ENCODE measurements at regions not wholly inside any gene's neighbourhood (a gene's known extent, or its start where the extent isn't known, plus 50 kb on each side); places are given as distances from the start of the nearest gene placed in this dataset.
"Not testable (repeated sequence)": the region's sequence is repeated elsewhere in the genome, so short reads cannot be mapped to it uniquely, and the experiment has no call there.

DNA sequence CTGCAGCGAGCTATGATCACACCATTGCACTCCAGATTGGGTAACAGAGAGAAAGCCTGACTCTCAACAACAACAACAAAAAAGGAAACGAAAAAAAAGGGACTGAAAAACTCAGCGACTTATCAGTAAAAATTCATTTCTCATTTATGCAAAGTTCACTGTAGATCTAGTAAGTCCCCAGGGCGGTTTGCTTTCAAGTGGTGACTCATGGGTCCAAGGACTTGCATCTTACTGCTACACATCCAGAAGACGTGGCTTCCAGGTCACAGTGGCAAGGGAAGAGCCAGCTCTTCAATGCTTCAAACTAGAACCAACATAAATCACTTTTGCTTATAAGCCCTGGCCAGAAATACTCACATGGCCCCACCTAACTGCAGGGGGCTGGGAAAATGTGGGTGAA, 178.3 kb upstream of the AUTS2 start:
- Mint-ChIP-seq H3K27me3 (ENCODE audit: low read depth) (no peaks in the 10 kb centered on the region), H3K4me3 (no peak overlapping the region), H3K36me3 (ENCODE audit: low read depth) (no peaks in the 10 kb centered on the region), H3K9me3 (peaks cover 45% of the 10 kb centered on the region), H3K27ac (no peak overlapping the region), H3K4me1 (ENCODE audit: low read depth) (no peaks in the 10 kb centered on the region)
- no peak for DNase-seq (ENCODE audit: low spot score)

DNA sequence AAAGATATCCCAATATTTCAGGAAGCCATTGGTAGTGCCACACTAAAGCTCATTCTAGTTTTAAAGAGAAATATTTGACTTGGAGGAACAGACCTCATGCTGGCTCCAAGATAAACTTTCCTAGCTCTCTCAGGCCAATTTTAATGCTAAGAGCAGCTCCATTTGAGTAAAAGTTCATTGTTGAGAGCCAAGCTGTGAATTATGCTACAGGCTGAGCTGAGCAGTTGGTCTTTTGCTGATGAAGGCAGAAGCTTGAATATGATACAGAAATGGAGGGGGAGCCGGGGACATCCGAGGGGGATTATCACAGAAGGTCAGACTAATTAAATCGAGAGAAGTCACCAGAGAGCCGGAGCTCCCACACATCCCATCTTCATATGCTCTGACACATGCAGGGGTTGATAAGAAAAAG, 175.7 kb upstream of the AUTS2 start:
- H3K27me3 Mint-ChIP-seq (ENCODE audit: low read depth), result no peaks in the 10 kb centered on the region
- no peaks in the 10 kb centered on the region for H3K36me3 Mint-ChIP-seq (ENCODE audit: low read depth)
- H3K9me3 Mint-ChIP-seq, result peaks cover 37% of the 10 kb centered on the region
- H3K4me1 Mint-ChIP-seq (ENCODE audit: low read depth), result no peaks in the 10 kb centered on the region
- H3K4me3 Mint-ChIP-seq, result no peak overlapping the region
- no peak overlapping the region for H3K27ac Mint-ChIP-seq
- DNase-seq (ENCODE audit: low spot score), result no peak

DNA sequence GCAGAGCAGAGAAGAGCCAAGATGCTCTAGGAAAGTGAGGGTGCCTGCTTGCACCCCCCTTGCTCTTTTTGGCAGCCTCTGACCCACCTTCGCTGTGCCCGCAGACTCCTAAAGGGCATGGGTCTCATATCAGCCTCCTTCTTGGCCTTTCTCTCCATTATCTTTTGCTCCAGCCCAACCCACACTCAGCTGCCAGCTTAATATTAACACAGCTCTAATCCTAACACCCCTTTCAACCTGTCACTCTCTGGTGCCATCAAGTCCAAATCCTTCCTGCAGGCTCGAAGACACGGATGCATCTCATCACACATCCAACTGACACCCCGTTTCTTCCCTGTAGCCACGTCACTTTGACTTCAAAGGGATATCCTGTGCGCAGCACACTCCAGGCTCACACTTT, 171.6 kb upstream of the AUTS2 start:
- no peaks in the 10 kb centered on the region for H3K36me3 Mint-ChIP-seq (ENCODE audit: low read depth)
- H3K4me1 Mint-ChIP-seq (ENCODE audit: low read depth), result no peaks in the 10 kb centered on the region
- H3K27ac Mint-ChIP-seq, result no peak overlapping the region
- H3K27me3 Mint-ChIP-seq (ENCODE audit: low read depth), result no peaks in the 10 kb centered on the region
- DNase-seq (ENCODE audit: low spot score), result no peak
- peaks cover 22% of the 10 kb centered on the region for H3K9me3 Mint-ChIP-seq
- no peak overlapping the region for H3K4me3 Mint-ChIP-seq

DNA sequence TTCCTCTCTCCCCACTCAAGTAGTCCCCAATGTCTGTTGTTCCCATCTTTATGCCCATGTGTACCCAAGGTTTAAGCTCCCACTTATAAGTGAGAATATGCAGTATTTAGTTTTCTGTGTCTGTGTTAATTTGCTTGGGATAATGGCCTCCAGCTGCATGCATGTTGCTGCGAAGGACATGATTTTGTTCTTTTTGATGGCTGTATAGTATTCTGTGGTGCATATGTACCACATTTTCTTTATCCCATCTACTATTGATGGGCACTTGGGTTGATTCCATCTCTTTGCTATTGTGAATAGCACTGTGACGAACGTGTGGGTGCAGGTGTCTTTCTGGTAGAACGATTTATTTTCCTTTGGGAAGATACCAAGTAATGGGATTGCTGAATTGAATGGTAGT, 170.2 kb upstream of the AUTS2 start:
- DNase-seq (ENCODE audit: low spot score), result no peak
- Mint-ChIP-seq H3K27me3 (ENCODE audit: low read depth) (no peaks in the 10 kb centered on the region), H3K4me1 (ENCODE audit: low read depth) (no peaks in the 10 kb centered on the region), H3K27ac (no peak overlapping the region), H3K9me3 (peaks cover 31% of the 10 kb centered on the region), H3K4me3 (no peak overlapping the region), H3K36me3 (ENCODE audit: low read depth) (no peaks in the 10 kb centered on the region)

DNA sequence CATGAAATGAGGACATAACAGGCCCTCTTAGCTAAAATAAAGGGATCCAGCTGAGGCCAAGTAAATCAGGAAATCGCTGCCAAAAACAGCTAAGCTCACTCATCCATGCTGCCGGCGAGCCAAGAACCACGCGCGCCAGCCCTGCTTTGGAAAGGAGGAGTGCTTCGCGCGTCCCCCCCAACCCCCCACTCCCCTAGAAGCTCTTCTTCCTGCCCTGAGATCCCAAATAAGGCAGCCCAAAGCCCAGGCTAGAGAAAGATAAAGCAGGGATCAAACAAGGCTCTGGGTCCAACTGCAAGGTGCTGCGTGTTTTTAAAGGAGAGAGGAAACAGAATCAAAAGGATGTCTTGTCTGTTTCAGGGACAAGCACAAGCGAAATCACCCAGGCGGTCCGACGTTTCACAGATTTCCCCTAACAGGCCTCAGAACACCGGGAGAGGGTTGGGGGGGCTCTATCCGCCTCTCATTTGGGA, 168.3 kb upstream of the AUTS2 start:
- no peaks in the 10 kb centered on the region for H3K27me3 Mint-ChIP-seq (ENCODE audit: low read depth)
- no peaks in the 10 kb centered on the region for H3K4me1 Mint-ChIP-seq (ENCODE audit: low read depth)
- H3K9me3 Mint-ChIP-seq, result peaks cover 40% of the 10 kb centered on the region
- H3K27ac Mint-ChIP-seq, result no peak overlapping the region
- H3K4me3 Mint-ChIP-seq, result no peak overlapping the region
- no peaks in the 10 kb centered on the region for H3K36me3 Mint-ChIP-seq (ENCODE audit: low read depth)
- DNase-seq (ENCODE audit: low spot score), result no peak

DNA sequence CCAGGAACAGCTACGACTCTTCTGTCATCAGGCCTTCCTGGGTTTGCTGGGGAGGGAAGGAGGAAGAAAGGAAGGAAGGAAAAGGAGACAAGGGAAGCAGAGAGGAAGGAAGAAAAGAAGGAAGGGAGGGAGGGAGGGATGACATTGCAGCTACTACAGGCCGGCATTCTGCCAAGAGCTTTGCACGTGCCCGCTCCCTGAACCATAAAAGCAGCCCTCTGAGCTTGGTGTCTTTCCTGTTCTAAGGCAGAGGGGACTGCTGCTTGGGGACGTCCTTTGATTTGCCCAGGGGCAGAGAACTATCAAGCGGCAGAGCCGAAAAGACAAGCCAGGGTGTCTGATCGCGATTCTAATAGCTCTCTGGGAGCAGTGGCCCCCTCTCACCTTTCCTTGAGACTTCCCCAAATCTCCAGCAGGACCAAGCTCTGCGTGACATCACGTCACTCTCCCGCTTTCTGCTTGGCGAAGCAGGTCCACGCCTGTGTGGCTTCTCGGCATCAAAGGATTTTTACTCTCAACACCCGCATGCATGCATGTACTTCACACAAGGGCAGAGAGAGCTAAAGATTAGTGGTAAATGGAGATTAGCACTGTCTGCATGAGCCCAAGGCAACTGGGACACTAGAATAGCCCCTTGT, 167.8 kb upstream of the AUTS2 start:
- Mint-ChIP-seq H3K4me1 (ENCODE audit: low read depth) (no peaks in the 10 kb centered on the region), H3K36me3 (ENCODE audit: low read depth) (no peaks in the 10 kb centered on the region), H3K9me3 (peaks cover 37% of the 10 kb centered on the region), H3K4me3 (no peak overlapping the region), H3K27me3 (ENCODE audit: low read depth) (no peaks in the 10 kb centered on the region), H3K27ac (no peak overlapping the region)
- no peak for DNase-seq (ENCODE audit: low spot score)

DNA sequence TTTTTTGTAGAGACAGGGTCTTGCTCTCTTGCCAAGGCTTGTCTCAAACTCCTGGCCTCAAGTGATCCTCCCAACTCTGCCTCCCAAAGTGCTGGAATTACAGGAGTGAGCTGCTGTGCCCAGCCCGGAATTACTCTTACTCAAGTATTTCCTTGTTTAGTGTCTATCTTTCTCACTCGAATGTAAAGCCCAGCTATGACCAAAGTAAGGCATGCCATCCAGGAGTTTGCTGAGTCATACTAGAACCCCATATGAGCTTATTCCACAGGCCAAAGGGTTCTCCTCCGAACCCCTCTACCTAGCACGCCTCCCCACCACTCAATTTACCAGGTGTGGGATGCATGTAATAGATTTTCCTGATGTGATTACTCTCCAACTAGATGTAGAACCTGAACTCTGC, 166.6 kb upstream of the AUTS2 start:
- no peaks in the 10 kb centered on the region for H3K27me3 Mint-ChIP-seq (ENCODE audit: low read depth)
- H3K27ac Mint-ChIP-seq, result no peak overlapping the region

DNA sequence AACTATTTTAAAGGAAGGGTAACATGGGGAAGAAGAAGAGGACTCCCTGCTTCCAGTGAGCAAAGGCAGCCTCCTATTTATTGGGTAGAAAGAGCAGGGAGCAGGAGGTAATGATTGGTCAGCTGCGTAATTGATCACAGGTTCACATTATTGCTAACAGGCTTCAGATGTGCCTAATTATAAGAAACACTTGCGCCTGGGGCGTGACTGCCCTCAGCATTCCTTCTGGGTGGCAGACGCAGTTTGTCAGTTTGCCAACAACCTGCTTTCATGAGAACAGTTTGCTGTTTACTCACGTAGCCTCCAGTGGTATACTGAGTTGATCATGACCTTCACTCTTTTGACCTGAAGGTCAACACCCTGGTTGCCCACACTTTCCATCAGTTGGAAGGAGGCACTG, 166.0 kb upstream of the AUTS2 start:
- H3K9me3 Mint-ChIP-seq, result peaks cover 33% of the 10 kb centered on the region
- H3K4me3 Mint-ChIP-seq; H3K27me3 Mint-ChIP-seq (ENCODE audit: low read depth); H3K36me3 Mint-ChIP-seq (ENCODE audit: low read depth); H3K27ac Mint-ChIP-seq; H3K4me1 Mint-ChIP-seq (ENCODE audit: low read depth); DNase-seq (ENCODE audit: low spot score): not testable (repeated sequence)

More for the DNA sequence above, 166.6 kb upstream of the AUTS2 start:
- Mint-ChIP-seq H3K4me3 (no peak overlapping the region), H3K9me3 (peaks cover 39% of the 10 kb centered on the region), H3K4me1 (ENCODE audit: low read depth) (no peaks in the 10 kb centered on the region), H3K36me3 (ENCODE audit: low read depth) (peaks cover 3% of the 10 kb centered on the region)
- no peak for DNase-seq (ENCODE audit: low spot score)

DNA sequence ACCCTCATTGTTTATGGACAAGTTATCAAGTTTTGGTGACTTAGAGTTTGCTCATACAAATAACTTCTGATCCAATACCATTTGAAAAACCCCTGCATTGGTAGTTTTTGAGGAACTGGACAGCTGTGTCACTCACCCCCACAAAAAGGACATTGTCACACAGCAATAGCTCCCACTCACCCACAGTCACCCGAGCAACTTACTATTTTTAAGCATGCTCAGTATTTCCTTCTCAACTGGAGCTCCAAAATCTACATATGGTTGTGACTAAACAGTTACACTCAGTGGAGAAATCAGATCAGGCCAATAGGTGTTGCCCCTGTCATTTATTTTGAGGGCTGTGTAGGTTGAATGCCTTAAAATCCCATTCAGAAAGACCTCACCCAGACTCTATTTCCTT, 165.2 kb upstream of the AUTS2 start:
- Mint-ChIP-seq H3K36me3 (ENCODE audit: low read depth) (peaks cover 3% of the 10 kb centered on the region), H3K4me3 (no peak overlapping the region), H3K27me3 (ENCODE audit: low read depth) (no peaks in the 10 kb centered on the region), H3K9me3 (peaks cover 31% of the 10 kb centered on the region), H3K27ac (no peak overlapping the region), H3K4me1 (ENCODE audit: low read depth) (no peaks in the 10 kb centered on the region)
- DNase-seq (ENCODE audit: low spot score), result no peak

DNA sequence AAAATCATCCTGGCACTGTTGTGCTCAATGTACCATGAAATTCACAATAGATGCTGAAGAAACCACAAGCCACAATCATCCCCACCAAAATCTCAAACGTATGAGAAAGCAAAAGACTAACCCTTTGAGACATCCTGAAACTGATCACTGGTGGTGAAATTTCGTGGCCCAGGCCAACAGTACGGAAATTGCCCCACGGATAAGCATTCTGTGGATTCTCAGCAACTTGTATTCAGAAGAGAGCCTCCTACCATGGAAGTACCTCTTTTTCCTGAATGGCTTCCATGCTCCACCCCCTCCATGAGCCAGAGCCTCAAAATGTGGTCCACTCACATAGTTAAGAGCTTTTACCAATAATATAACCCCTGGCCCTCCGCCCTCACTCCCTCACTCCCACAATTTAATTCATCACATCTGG, 163.9 kb upstream of the AUTS2 start:
- Mint-ChIP-seq H3K9me3 (peaks cover 22% of the 10 kb centered on the region), H3K27ac (no peak overlapping the region)
- no peak for DNase-seq (ENCODE audit: low spot score)

DNA sequence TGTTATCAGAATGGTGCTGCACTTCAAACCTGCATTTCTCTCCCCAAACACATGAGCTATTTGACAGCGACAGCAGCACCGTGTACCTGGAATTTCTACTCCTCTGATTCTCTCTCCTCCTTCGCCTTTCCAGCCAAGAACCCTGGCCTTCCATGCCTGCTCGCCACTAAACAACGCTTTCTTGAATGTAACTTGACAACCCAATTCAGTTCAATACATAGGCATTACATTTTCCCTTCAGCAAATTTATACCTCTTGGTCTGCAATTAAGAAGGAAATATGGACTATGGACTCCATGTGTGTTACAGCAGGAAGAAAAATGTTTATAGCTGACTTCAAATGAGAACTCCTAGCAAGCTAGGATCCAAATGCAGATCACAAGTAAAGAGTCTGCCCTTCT, 162.6 kb upstream of the AUTS2 start:
- Mint-ChIP-seq H3K4me1 (ENCODE audit: low read depth) (no peaks in the 10 kb centered on the region), H3K27ac (no peak overlapping the region), H3K4me3 (no peak overlapping the region), H3K36me3 (ENCODE audit: low read depth) (peaks cover 3% of the 10 kb centered on the region), H3K9me3 (peaks cover 30% of the 10 kb centered on the region), H3K27me3 (ENCODE audit: low read depth) (no peaks in the 10 kb centered on the region)
- no peak for DNase-seq (ENCODE audit: low spot score)

More for the DNA sequence above, 163.9 kb upstream of the AUTS2 start:
- Mint-ChIP-seq H3K27me3 (ENCODE audit: low read depth) (no peaks in the 10 kb centered on the region), H3K4me3 (no peak overlapping the region), H3K4me1 (ENCODE audit: low read depth) (no peaks in the 10 kb centered on the region), H3K36me3 (ENCODE audit: low read depth) (peaks cover 3% of the 10 kb centered on the region)

DNA sequence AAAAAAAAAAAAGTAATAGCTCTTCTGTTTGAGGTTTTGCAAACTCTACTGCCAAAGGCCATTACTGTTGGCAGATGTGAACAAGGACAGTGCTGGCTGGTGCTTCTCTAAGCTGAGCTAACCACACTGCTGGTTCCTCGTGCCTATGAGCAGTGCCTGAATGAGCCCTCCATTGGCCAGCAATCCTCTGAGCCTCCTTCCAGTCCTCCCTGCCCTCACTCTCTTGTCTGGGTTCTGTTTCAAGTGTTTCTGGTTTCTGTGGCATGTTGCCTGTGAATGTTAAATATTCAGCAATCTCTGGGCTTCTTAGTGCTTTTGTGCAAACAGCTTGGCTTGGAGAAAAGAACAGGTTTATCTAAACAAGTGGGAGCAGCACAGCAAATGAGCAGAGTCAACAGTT, 161.3 kb upstream of the AUTS2 start:
- no peak for DNase-seq (ENCODE audit: low spot score)
- H3K27ac Mint-ChIP-seq, result no peak overlapping the region
- no peaks in the 10 kb centered on the region for H3K4me1 Mint-ChIP-seq (ENCODE audit: low read depth)
- H3K4me3 Mint-ChIP-seq, result no peak overlapping the region
- peaks cover 3% of the 10 kb centered on the region for H3K36me3 Mint-ChIP-seq (ENCODE audit: low read depth)
- H3K9me3 Mint-ChIP-seq, result peaks cover 31% of the 10 kb centered on the region
- H3K27me3 Mint-ChIP-seq (ENCODE audit: low read depth), result no peaks in the 10 kb centered on the region

DNA sequence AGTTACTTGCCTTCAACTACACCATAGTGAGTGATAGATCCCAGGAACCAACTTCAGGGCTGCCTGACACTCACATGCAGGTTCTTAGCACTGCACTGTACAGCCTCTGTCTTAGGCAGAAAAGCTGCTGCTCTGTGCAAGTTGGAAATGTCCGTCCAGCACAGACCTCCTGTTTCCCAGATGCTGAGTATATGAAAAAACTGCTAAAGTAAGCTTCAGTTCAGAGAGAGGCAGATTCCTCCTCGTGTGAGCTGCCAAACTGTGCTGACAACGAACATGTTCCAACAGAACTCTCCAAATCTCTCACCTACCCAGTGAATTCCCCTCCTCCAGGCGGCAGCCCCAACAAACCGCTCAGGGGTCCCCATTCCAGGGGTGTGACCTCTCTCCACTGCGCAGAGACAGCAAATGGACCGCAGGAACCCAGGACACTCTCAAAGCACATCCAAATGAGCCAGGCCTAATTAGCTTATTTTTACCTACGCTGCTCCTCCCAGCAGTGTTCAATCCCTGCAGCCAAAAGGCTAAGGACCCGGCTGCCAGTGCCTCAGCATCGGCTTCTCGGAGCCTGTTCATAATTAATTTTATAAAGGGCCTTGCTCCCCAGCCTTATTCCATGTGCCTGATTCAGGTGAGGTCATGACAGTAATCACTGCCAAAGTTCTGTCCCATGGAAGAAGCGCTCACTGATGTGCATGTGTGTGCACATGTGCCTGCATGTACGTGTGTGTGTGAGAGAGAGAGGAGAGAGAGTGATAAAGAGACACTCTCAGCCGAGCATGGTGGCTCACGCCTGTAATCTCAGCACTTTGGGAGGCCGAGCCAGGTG, 159.5 kb upstream of the AUTS2 start:
- Mint-ChIP-seq H3K27me3 (ENCODE audit: low read depth) (no peaks in the 10 kb centered on the region), H3K27ac (no peak overlapping the region), H3K9me3 (peaks cover 28% of the 10 kb centered on the region), H3K36me3 (ENCODE audit: low read depth) (peaks cover 3% of the 10 kb centered on the region), H3K4me3 (no peak overlapping the region), H3K4me1 (ENCODE audit: low read depth) (no peaks in the 10 kb centered on the region)
- no peak for DNase-seq (ENCODE audit: low spot score)

DNA sequence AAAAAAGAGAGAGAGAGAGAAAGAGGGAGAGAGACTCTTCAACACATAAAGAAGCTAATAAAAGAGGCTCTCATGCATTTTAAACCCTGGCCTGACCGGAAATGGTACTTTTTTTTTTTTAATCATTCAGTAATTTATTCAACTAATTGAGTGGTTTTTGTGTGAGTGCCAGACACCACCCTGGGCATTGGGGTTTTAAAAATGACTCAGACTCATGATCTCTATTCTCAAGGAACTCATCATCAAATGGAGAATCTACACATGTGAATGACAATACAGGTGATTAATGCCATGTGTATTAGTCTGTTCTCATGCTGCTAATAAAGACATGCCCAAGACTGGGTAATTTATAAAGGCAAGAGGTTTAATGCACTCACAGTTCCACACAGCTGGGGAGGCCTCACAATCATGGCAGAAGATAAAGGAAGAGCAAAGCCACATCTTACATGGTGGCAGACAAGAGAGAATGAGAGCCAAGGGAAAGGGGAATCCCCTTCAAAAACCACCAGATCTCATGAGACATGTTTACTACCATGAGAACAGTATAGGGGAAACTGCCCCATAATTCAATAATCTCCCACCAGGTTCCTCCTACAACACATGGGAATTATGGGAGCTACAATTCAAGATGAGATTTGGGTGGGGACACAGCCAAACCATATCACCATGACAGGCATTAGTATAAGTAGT, 158.5 kb upstream of the AUTS2 start:
- Mint-ChIP-seq H3K27me3 (ENCODE audit: low read depth) (no peaks in the 10 kb centered on the region), H3K27ac (no peak overlapping the region), H3K36me3 (ENCODE audit: low read depth) (peaks cover 3% of the 10 kb centered on the region), H3K9me3 (peaks cover 21% of the 10 kb centered on the region), H3K4me1 (ENCODE audit: low read depth) (no peaks in the 10 kb centered on the region), H3K4me3 (no peak overlapping the region)
- DNase-seq (ENCODE audit: low spot score), result no peak
